ENCODE measurements at regions not wholly inside any gene's neighbourhood (a gene's known extent, or its start where the extent isn't known, plus 50 kb on each side); places are given as distances from the start of the nearest gene placed in this dataset.

GRCh38 chr5:123717139-123717538, 205.2 kb downstream of the CSNK1G3 start:
- TF ChIP-seq, protein P1, sequence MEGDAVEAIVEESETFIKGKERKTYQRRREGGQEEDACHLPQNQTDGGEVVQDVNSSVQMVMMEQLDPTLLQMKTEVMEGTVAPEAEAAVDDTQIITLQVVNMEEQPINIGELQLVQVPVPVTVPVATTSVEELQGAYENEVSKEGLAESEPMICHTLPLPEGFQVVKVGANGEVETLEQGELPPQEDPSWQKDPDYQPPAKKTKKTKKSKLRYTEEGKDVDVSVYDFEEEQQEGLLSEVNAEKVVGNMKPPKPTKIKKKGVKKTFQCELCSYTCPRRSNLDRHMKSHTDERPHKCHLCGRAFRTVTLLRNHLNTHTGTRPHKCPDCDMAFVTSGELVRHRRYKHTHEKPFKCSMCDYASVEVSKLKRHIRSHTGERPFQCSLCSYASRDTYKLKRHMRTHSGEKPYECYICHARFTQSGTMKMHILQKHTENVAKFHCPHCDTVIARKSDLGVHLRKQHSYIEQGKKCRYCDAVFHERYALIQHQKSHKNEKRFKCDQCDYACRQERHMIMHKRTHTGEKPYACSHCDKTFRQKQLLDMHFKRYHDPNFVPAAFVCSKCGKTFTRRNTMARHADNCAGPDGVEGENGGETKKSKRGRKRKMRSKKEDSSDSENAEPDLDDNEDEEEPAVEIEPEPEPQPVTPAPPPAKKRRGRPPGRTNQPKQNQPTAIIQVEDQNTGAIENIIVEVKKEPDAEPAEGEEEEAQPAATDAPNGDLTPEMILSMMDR (IDR thresholded peaks at IDR 0.05; ENCODE audit: low read depth, low read length, missing input control), result no peak
- no peak for TF ChIP-seq JUND (IDR thresholded peaks at IDR 0.05)
- no peak for TF ChIP-seq ATF3 (IDR thresholded peaks at IDR 0.05)
- TF ChIP-seq, protein P2, sequence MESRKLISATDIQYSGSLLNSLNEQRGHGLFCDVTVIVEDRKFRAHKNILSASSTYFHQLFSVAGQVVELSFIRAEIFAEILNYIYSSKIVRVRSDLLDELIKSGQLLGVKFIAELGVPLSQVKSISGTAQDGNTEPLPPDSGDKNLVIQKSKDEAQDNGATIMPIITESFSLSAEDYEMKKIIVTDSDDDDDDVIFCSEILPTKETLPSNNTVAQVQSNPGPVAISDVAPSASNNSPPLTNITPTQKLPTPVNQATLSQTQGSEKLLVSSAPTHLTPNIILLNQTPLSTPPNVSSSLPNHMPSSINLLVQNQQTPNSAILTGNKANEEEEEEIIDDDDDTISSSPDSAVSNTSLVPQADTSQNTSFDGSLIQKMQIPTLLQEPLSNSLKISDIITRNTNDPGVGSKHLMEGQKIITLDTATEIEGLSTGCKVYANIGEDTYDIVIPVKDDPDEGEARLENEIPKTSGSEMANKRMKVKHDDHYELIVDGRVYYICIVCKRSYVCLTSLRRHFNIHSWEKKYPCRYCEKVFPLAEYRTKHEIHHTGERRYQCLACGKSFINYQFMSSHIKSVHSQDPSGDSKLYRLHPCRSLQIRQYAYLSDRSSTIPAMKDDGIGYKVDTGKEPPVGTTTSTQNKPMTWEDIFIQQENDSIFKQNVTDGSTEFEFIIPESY (IDR thresholded peaks at IDR 0.05), result no peak
- no peak for TF ChIP-seq YY1 (IDR thresholded peaks at IDR 0.05)
- TF ChIP-seq MAX (IDR thresholded peaks at IDR 0.05), result no peak
- no peak for TF ChIP-seq REST (IDR thresholded peaks at IDR 0.05)
- no peak for TF ChIP-seq SP1 (IDR thresholded peaks at IDR 0.05)
- TF ChIP-seq TAF1 (conservative IDR thresholded peaks at IDR 0.05), result no peak
- no peak for TF ChIP-seq EGR1 (IDR thresholded peaks at IDR 0.05; ENCODE audit: low read depth in 2 of 2)
- no peak for TF ChIP-seq FOXA1 (IDR thresholded peaks at IDR 0.05)
- no peak for TF ChIP-seq HNF4G (IDR thresholded peaks at IDR 0.05)
- TF ChIP-seq RXRA (IDR thresholded peaks at IDR 0.05), result no peak
